HG03175 (cell line): ENCODE measurements at regions not wholly inside any gene's neighbourhood (a gene's known extent, or its start where the extent isn't known, plus 50 kb on each side); places are given as distances from the start of the nearest gene placed in this dataset.
"Not testable (repeated sequence)": the region's sequence is repeated elsewhere in the genome, so short reads cannot be mapped to it uniquely, and the experiment has no call there.

ENCODE experiments used
- ATAC-seq: cut with Tn5 transposase; IDR thresholded peaks from one replicate; pipeline ENCODE4 v1.9.1; 2021; ENCODE audit warnings: mild to moderate bottlenecking, moderate library complexity; ENCODE audit not compliant: unreplicated experiment

DNA sequence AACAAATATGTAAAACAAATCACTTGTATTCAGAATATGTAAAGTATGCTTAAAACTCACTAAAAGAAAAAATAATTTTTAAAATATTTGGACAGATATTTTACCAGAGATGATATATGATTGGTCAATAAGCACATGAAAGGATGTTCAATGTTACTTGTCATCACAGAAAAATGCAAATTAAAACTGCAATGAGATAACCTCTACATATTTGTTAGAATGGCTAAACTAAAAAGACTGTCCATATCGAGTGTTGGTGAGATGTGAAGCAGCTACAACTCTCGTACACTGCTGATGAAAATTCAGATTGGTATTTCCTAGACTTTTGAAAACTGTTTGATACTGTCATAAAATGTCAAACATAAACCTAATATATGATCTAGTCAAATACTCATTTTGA lies 685.1 kb downstream of the DTWD2 start:
- no peak for ATAC-seq

- ATAC-seq, result no peak
Measured at GRCh38 chr5:118302786-118303185, 685.6 kb downstream of the DTWD2 start.

DNA sequence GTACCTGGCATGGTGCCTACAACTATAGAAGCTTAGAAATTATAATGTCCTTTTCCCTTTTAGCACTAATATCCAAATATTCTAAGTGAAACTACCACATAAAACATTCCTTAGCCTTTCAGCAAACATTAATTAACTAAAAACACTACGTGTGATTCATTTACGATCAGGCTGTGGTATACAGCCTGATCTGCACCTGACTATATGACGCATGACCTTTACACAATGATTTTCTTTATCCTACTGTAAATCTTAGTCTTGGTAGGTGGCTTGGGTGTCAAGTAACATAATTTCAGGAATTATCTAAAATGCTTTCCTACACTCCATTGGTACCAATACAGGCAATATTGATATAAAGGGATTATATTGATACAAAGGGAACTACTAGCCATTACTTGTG lies 686.7 kb downstream of the DTWD2 start:
- ATAC-seq, result no peak

DNA sequence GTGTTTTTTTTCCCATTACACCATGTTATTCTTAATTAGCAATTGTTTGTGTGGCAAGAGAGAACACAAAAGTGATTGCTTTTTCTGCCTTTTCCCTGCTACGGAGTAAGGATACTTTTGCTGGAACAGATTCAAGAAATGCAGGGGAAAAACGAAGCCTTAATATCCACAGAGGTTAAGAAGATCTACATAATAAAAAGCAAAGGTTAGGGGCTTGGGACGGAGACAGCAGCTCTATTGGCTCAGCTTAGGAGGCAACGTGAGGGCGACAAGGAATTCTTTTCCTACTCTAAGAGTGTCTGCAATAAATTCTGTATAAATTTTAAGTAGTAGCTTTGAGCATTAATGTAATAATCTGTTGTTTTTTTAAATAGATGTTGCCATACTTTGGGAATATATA lies 693.3 kb downstream of the DTWD2 start:
- ATAC-seq, result no peak

GRCh38 chr5:118293378-118293777 lies 695.0 kb downstream of the DTWD2 start:
- ATAC-seq, result no peak

DNA sequence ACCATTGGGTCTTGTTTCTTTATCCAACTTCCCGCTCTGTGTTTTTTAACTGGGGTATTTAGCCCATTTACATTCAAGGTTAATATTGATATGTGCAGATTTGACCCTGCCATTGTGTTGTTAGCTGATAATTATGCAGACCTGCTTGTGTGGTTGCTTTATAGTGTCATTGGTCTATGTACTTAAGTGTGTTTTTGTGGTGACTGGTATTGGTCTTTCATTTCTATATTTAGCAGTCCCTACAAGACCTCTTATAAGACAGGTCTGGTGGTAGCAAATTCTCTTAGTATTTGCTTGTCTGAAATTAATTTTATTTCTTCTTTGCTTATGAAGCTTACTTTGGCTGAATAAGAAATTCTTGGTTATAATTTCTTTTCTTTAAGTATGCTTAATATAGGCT lies 698.1 kb downstream of the DTWD2 start:
- ATAC-seq, result no peak

- ATAC-seq, result not testable (repeated sequence)
Measured at GRCh38 chr5:118284230-118284629, 704.1 kb downstream of the DTWD2 start.

- not testable (repeated sequence) for ATAC-seq
Measured at GRCh38 chr5:118282480-118283038, 705.8 kb downstream of the DTWD2 start.

GRCh38 chr5:118279540-118280294 lies 708.6 kb downstream of the DTWD2 start:
- no peak for ATAC-seq

DNA sequence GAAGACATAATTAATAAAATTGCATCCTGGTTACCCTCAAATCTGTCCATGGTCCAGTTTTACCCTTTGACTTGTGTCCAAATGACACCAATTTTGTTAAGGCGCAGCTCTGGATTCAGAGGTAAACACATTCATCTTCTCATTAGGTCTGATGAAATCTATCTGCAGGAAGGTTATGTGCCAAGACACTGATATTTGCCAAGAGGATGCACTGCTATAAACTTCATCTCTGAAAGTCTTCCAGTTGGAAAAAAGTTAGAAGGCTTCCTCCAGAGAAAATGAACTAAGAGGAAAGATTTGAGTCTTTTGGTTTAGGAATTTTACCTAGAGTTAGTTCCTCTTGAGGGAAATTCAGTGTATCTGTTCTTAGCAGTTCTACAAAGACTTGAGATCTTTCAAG lies 717.8 kb downstream of the DTWD2 start:
- no peak for ATAC-seq

DNA sequence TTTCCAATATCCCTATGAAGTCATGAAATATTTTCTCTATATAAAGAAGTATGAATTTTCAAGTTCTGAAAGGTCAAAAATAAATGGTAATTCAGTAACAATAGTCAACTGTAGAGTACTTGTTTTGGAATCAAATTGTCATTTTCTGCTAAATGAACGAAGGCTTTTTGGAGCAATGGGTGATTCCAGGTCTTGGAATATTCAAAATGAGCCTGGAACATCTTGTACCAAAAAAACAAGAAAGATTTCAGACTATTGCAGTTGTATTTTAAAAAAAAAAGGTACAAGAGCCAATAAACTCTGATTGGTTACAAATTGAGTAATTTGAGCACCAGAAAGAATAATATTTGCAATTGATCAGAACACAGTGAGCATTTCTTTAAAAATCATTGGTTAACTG lies 730.1 kb downstream of the DTWD2 start:
- ATAC-seq, result no peak

DNA sequence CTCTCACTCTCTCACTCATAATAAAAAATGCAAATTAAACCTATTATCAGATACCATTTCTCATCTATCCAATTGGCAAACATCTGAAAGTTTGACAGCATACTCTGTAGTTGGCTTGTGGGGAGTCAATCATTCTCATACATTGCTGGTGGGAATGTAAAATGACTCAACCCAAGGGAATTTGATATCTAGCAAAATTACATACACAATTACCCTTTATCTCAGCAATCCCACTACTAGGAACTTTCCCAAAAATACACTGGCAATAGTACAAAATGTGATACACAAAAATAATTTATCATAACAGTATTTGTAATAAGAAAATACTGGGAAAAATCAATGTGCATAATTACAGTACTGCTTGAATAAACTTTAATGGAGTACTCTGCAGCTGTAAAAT lies 731.3 kb downstream of the DTWD2 start:
- no peak for ATAC-seq

GRCh38 chr5:118253225-118254061 lies 734.9 kb downstream of the DTWD2 start:
- ATAC-seq, result no peak

DNA sequence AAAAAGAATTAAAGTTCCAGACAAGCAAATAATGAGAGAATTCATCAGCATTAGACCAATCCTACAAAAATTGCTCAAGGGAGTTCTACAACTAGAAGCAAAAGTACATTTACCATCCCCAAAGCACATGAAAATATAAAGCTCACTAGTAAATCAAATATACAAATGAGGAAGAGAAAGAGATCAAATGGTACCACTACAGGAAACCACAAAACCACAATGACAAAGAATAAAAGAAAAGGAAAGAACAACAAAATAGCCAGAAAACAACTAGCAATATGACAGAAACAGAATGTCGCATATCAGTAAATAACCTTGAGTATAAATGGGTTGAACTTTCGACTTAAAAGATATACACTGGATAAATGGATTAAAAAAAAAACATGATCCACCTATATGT lies 739.0 kb downstream of the DTWD2 start:
- peak; percentile 71 for ATAC-seq

GRCh38 chr5:118247458-118247857 lies 740.9 kb downstream of the DTWD2 start:
- ATAC-seq, result no peak

- ATAC-seq, result no peak
Measured at GRCh38 chr5:118243613-118244012, 744.7 kb downstream of the DTWD2 start.

- ATAC-seq, result no peak
Measured at GRCh38 chr5:118243068-118243467, 745.3 kb downstream of the DTWD2 start.

- peak; percentile 77 for ATAC-seq
Measured at GRCh38 chr5:118236108-118236849, 752.1 kb downstream of the DTWD2 start.

DNA sequence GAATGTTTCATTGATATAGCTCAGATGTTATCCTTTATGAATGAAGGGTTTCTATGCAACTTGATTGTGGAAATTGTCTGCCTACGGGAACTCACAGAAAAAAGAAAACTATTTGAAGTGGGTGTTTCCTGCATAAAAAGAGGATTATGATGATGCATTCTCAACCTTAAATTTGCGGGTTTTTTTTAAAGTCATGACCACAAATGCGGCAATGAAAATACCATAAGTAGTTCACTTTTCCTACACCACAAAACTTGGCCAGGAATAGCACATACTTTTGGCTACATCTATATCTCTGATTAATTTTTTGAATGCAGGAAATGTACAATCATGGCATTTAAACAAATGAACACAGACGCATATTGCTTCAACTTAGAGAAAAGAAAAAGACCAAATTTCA lies 754.7 kb downstream of the DTWD2 start:
- ATAC-seq, result no peak

DNA sequence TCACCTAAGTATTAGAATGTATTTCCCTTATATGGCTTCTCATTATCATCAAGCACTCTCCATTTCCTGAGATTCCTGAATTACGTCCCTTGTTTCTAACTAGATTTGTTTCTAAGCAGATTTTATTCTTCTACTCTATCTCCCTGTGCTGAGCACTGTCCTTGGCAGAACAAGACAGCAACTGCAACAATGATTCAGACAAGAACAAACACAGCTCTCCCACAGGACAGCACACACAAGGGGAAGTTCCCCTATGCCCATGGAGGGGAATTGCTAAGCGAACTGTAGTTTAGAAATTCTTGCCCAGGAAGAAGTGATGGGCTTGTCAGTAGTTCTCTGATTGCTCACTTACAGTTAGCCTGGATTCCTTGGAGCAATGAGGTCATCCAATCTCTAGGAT lies 759.9 kb downstream of the DTWD2 start:
- ATAC-seq, result no peak

DNA sequence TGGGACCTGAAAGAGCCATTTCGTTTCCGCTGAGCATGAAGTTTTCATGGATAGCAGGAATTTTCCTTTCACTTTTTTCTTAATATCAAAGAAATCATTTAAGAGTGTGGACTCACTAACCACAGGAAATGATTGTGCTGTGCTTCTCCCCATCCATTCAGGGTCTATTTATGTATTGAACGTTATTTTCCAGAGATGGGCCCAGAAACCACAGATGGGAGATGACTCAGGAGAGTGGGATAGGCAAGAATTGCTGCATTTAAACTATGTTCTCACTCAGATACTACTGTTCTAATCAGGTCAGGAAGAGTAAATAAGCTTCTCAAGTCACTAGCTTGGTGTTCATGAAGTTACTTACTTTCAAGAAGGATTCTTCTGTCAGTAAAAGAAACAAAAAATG lies 763.8 kb downstream of the DTWD2 start:
- no peak for ATAC-seq
